MCF 10A (cell line): ENCODE measurements at regions not wholly inside any gene's neighbourhood (a gene's known extent, or its start where the extent isn't known, plus 50 kb on each side); places are given as distances from the start of the nearest gene placed in this dataset.

Source experiments
- BruUV-seq: library from RNA; stranded (reverse); fragments of 400-500 nt; replicated peaks from 2 replicates; lab custom pipeline; 2021; lab: Mats Ljungman, UMichigan
- CTCF ChIA-PET: fragments of 300-600 bp; sonication (Branson Sonifier 250); formaldehyde crosslinking; extraction: SDS; loops from one replicate; lab custom pipeline; 2021; ENCODE audit warnings: antibody characterized with exemption, inconsistent platforms; lab: Yijun Ruan, JAX
- POLR2A ChIA-PET: fragments of 300-600, 350-650 bp; sonication (Branson Sonifier 250); formaldehyde crosslinking; extraction: SDS; loops from one replicate; lab custom pipeline; 2020; ENCODE audit warnings: antibody characterized with exemption, inconsistent platforms; lab: Yijun Ruan, JAX
- DNase-seq: peaks from one replicate; pipeline ENCODE4 v3.0.0-alpha.2; 2018; ENCODE audit not compliant: unreplicated experiment
- H3K27ac Mint-ChIP-seq: one replicate; pipeline ENCODE4 v1.8.0; 2022; ENCODE audit warnings: mild to moderate bottlenecking, low read depth, mixed read lengths; ENCODE audit not compliant: unreplicated experiment
- H3K27me3 Mint-ChIP-seq: one replicate; pipeline ENCODE4 v1.8.0; 2022; ENCODE audit warnings: mixed read lengths; ENCODE audit not compliant: insufficient read depth, unreplicated experiment
- H3K36me3 Mint-ChIP-seq: one replicate; pipeline ENCODE4 v1.8.0; 2022; ENCODE audit warnings: mild to moderate bottlenecking, moderate library complexity, mixed read lengths; ENCODE audit not compliant: insufficient read depth, unreplicated experiment
- H3K4me1 Mint-ChIP-seq: one replicate; pipeline ENCODE4 v1.8.0; 2022; ENCODE audit warnings: mixed read lengths; ENCODE audit not compliant: insufficient read depth, unreplicated experiment
- H3K4me3 Mint-ChIP-seq: one replicate; pipeline ENCODE4 v1.8.0; 2022; ENCODE audit warnings: mild to moderate bottlenecking, moderate library complexity, mixed read lengths; ENCODE audit not compliant: unreplicated experiment
- H3K9me3 Mint-ChIP-seq: one replicate; pipeline ENCODE4 v1.8.0; 2022; ENCODE audit warnings: mixed read lengths; ENCODE audit not compliant: unreplicated experiment
- CTCF ChIP-seq: fragments of 200-600 bp; IDR thresholded peaks from one replicate; pipeline ENCODE4 v1.8.0; 2022; ENCODE audit warnings: antibody characterized with exemption, mild to moderate bottlenecking; ENCODE audit not compliant: unreplicated experiment
- intact Hi-C: fragments of 100-400 bp; cut with micrococcal nuclease; formaldehyde crosslinking; loops from 2 replicates; pipeline ENCODE4 v1.14.1; 2022

DNA sequence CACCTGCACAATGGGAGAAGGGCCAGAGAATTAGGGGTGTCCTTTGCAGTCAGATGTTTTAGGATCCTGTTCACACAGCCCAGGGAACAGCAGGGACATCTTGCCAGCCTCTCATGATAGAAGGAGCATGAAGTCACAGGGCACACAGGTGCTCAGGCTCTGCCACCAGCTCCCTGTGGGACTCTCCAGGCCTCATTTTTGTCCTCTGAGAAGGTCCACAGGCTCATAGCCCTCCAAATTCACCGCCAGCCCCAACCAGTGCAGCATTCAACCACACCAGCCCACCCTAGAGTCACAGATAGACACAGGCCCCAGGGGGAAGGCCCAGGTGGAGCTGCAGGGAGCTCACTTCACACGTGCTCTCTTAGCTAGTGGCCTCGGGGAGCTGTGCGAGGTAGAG is 391.7 kb downstream of the TNS1 start:
- intact Hi-C loops = no loop called here
- Mint-ChIP-seq H3K27ac (no peak overlapping the region), H3K4me1 (no peaks in the 10 kb centered on the region), H3K9me3 (no peaks in the 10 kb centered on the region), H3K27me3 (peaks cover 15% of the 10 kb centered on the region), H3K36me3 (no peaks in the 10 kb centered on the region), H3K4me3 (no peak overlapping the region)
- TF ChIP-seq CTCF = no peak
- no TSS peak for BruUV-seq
- POLR2A ChIA-PET = no interaction called here
- CTCF ChIA-PET = interaction anchor here (1.0 to 1.1 kb wide), 2 partner anchors 40 to 458 kb away, joined by 3 read pairs; partner anchors contain the start of gene RUFY4
- no peak for DNase-seq

DNA sequence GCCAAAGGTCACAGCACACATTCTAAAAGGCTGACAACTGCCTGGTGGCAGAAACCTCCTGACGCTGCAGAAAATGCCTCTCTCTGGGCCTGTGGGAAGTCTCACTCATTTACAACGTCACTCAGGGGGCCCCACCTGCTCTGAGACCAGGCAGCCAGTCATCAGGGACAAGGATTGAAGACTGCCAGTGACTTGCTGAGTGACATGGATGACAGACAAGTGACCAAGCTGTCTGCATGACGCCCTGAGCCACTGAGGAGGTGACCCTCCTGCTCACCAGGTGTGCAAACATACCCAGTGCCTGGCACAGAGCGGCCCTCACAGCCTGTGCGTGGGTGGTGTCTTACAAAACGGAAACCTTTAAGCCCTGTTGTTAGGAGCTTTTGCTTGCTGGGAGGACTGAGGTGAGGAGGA is 392.4 kb downstream of the TNS1 start:
- POLR2A ChIA-PET = no interaction called here
- Mint-ChIP-seq H3K4me3 (no peak overlapping the region), H3K4me1 (no peaks in the 10 kb centered on the region), H3K27me3 (peaks cover 19% of the 10 kb centered on the region), H3K36me3 (no peaks in the 10 kb centered on the region), H3K27ac (no peak overlapping the region), H3K9me3 (no peaks in the 10 kb centered on the region)
- no peak for DNase-seq
- intact Hi-C loops = no loop called here
- CTCF ChIA-PET = interaction anchor here (1.0 kb wide), 1 partner anchor 40 kb away, joined by 3 read pairs; no protein-coding TSS in a partner anchor
- no TSS peak for BruUV-seq
- TF ChIP-seq CTCF = no peak

GRCh38 chr2:217609952-217610351 is 392.8 kb downstream of the TNS1 start:
- TF ChIP-seq CTCF = no peak
- CTCF ChIA-PET = no interaction called here

DNA sequence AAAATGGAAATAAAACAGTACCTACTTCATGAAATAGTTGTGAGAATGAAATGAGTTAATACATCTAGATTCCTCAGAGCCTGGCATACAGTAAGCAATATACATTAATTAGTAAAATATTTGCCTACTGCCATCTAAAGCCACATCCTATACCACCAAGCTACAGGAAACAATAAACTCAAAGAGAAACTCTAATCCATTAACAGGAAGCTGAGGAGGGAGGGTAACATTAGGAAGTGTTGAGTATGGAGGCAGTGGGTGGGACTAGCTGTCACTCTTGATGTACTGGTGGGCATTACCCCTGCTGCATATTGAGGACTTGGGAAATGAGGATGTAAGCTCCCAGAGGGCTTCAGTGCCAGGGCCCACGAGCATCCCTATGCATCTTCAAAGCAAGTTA is 396.5 kb downstream of the TNS1 start:
- Mint-ChIP-seq H3K27ac (no peak overlapping the region), H3K4me1 (no peaks in the 10 kb centered on the region), H3K4me3 (no peak overlapping the region), H3K27me3 (peaks cover 60% of the 10 kb centered on the region), H3K36me3 (no peaks in the 10 kb centered on the region), H3K9me3 (no peaks in the 10 kb centered on the region)
- POLR2A ChIA-PET = no interaction called here
- CTCF ChIA-PET = interaction anchor here (0.6 to 1.0 kb wide), 2 partner anchors 44 to 96 kb away, joined by 3 read pairs; no protein-coding TSS in a partner anchor
- TF ChIP-seq CTCF = no peak
- DNase-seq = no peak
- intact Hi-C loops = no loop called here
- no TSS peak for BruUV-seq

More at GRCh38 chr2:217609952-217610351, 392.8 kb downstream of the TNS1 start:
- H3K27me3 Mint-ChIP-seq = peaks cover 23% of the 10 kb centered on the region
- intact Hi-C loops = no loop called here
- DNase-seq = no peak
- H3K9me3 Mint-ChIP-seq = no peaks in the 10 kb centered on the region
- no TSS peak for BruUV-seq
- no peaks in the 10 kb centered on the region for H3K36me3 Mint-ChIP-seq
- POLR2A ChIA-PET = no interaction called here
- H3K27ac Mint-ChIP-seq = no peak overlapping the region
- H3K4me1 Mint-ChIP-seq = no peaks in the 10 kb centered on the region
- no peak overlapping the region for H3K4me3 Mint-ChIP-seq
